M059J (cell line): ENCODE measurements at regions not wholly inside any gene's neighbourhood (a gene's known extent, or its start where the extent isn't known, plus 50 kb on each side); places are given as distances from the start of the nearest gene placed in this dataset.
"Not testable (repeated sequence)": the region's sequence is repeated elsewhere in the genome, so short reads cannot be mapped to it uniquely, and the experiment has no call there.

ENCODE experiments used
- DNase-seq: peaks from one replicate; pipeline ENCODE4 v3.0.0-alpha.2; 2012; ENCODE audit warnings: low read depth

DNA sequence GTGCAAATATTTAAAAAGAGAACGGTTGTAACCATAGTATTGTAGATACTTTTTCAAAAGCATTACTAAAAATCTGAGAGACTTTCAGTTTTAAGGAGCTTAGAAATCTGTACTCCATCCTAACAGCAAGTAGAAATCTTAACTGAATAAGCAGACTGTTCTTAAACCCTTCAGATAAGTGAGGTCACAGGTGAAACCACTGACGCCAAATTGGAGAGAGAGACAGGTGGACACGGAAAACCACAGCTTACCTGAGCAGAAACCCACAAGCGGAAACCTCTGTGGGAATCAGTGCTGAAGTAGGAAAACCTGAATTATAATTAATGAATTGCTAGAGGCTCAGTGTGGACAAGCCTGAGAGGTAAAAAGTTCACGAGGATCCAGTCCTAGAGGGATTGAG lies 959.4 kb upstream of the CELF4 start:
- no peak for DNase-seq

GRCh38 chr18:38520786-38521185 lies 955.2 kb upstream of the CELF4 start:
- DNase-seq = no peak

DNA sequence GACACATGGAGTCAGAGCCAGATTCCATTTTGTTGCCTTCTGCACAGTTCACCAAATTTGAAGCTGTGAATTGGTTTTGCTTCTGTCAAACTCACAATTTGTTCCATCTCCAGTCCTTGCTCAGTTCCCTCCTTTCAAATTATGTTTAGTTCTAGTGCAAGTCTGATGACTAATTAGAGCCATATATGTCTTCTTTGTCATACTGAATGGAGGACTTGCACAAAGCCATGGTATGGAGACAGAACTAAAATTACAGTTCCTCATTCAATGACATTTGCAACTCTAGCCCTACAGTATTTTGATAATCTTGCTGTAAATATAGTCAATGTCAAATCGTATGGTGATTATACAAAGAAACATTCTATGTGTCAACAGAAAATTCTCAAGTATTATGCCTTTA lies 936.9 kb upstream of the CELF4 start:
- no peak for DNase-seq

GRCh38 chr18:38497266-38497665 lies 931.7 kb upstream of the CELF4 start:
- no peak for DNase-seq

GRCh38 chr18:38496222-38496793 lies 930.7 kb upstream of the CELF4 start:
- no peak for DNase-seq

GRCh38 chr18:38494065-38494464 lies 928.5 kb upstream of the CELF4 start:
- no peak for DNase-seq

DNA sequence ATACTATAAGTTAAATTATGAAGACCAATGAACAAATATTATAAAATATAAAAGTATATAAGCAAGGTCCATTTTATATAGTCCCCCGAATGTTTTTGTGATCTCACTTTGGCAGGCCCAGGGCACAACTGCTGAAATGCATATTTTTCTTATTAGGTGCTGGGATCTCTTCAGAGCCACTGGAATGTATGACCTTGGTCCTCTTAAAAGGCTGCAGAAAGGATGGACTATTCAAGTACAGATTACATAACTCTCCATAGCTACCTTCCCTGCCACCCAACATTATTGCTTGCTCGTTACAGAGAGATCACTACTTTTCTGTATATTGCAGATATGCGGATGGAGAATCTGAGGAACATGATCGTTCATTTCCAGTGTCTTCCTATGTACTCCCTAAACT lies 925.6 kb upstream of the CELF4 start:
- no peak for DNase-seq

GRCh38 chr18:38489721-38490120 lies 924.1 kb upstream of the CELF4 start:
- DNase-seq = not testable (repeated sequence)

DNA sequence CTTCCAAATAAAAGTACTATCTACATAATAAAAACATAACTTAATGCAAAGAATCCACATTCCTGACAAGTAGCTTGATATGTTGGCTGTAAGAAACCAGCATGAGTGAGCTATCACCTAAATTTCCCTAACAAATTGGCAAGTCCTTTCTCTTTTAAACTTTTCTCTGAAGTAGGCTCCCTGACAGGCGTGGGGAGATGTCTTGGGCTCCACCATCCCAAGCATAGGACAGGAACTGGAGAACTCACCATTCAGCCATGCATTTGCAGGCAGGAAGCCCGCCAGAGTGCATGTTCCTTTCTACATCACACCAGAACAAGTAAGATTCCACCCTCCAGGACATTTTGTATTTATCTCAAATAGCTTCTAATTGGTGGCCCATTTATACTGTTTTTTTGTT lies 921.9 kb upstream of the CELF4 start:
- DNase-seq = no peak

- no peak for DNase-seq
These were observed 917.7 kb upstream of the CELF4 start for GRCh38 chr18:38483326-38483725.

- no peak for DNase-seq
These were observed 916.0 kb upstream of the CELF4 start for GRCh38 chr18:38481576-38481975.

- DNase-seq = no peak
These were observed 910.1 kb upstream of the CELF4 start for GRCh38 chr18:38475686-38476085.

DNA sequence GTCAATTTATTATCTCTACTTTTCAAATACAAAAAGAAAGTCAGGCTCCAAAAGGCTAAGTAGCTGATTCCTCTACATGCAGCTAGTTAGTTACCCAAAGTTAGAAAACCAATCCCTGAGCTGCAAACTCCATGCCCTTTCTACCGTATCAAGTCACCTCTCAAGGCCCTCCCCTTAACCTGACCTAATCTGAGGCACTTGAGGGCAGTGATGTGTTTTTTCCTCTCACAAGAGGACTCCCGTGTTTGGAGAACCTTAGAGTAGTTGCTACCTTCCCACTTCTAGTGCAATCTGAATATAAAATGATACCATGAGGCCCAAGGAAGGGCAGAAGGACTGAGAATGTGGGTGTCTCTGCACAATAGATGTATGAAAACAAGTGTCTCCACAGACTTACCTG lies 907.9 kb upstream of the CELF4 start:
- no peak for DNase-seq

- DNase-seq = no peak
These were observed 904.8 kb upstream of the CELF4 start for GRCh38 chr18:38470421-38470820.

- DNase-seq = no peak
These were observed 900.8 kb upstream of the CELF4 start for GRCh38 chr18:38466426-38466825.

GRCh38 chr18:38464024-38464423 lies 898.4 kb upstream of the CELF4 start:
- no peak for DNase-seq

DNA sequence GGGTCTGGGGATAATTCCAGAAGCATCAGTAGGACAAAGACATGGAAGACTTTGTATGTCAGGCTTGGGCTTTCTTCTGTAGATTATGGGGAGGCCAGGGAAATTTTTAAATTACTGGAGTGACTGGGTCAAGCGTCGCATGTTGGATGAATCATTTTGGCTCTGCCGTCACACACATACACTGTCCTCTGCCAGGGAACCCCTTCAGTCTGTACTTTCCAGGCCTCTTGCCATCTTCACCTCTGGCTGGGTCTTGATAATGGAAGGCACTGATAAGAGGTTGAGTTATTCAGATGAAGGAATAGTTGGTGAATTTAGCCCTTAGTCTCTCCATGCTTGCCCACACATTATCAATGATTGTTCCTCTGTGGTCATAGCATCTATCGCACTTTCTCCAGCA lies 895.1 kb upstream of the CELF4 start:
- no peak for DNase-seq

DNA sequence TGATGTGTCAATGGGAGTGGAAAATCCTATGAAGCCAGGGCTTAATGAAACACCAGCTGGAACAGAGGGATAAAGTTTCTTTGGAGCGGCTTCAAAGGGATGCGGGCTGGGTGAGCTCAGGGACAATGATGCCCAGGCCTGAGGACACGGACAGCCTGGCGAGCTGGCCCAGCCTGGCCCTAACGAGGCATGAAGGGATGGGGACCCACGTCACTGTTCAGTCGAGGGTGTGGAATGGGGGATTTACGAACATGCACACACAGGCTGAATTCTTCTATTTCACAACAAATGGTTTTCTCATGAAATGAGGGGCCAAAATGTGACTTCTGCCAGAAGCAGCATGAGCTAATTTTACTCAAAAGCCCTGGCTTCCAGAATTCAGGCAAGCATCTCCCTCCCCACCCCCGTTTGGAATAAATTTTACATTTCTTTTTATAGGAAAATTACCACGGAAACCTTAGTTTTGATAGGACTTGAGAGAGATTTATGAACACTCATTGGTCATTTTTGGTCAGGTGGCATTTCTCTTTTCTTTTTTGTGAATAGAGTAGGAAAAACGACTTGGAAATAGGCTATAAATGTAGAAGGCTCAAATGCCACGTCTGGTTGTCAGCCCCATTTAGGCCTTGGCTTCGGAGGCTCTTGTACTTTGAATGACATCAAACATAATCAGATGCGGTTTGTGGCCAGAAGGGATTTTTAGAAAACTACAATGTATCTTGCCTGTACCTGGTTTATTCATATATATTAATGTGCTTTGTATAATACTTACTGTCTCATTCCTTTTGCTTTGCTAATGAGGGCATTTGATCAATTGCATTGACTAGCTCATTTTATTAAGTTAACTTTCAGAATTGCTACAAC lies 893.8 kb upstream of the CELF4 start:
- DNase-seq = no peak

- DNase-seq = no peak
These were observed 893.1 kb upstream of the CELF4 start for GRCh38 chr18:38458698-38459097.

DNA sequence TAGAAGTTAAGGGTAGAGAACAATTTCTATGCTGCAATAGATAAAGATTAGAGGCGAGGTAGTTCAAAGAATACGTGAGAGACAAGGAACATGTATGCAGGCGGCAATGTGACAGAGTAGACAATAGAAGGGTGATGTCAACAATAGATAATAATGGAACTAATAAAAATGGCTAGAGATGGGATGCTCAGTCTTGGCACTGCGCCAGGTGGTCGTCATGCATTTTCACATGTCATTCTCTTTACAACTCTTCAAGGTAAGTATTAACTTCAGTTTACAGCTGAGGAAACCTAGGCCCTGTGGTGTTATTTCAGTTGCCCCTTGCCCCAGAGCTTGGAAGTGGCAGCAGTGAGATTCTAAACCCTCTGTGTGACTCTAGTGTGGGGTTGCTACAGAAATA lies 890.7 kb upstream of the CELF4 start:
- no peak for DNase-seq

GRCh38 chr18:38454764-38455469 lies 889.3 kb upstream of the CELF4 start:
- no peak for DNase-seq

DNA sequence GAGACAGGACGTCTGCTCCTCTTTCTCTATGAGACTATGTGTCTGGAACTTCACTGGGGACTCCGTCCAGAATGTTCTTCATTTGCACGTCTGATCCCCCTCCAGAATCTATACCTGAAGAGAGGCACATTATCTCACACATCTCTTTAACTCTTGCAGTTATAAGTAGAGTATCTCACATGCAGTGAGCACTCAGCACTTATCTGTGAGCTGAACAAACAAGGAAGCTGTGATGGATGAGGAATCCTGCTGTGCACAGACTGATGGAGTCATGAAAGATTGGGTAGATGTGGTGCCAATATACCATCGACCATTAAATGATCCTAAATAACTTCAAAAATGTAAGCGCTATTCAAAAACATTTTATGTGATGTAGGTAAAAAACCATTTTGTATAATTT lies 888.3 kb upstream of the CELF4 start:
- no peak for DNase-seq

GRCh38 chr18:38450876-38451275 lies 885.3 kb upstream of the CELF4 start:
- DNase-seq = no peak
